Sciatic nerve (tissue), 2 donors: ENCODE measurements at regions not wholly inside any gene's neighbourhood (a gene's known extent, or its start where the extent isn't known, plus 50 kb on each side); places are given as distances from the start of the nearest gene placed in this dataset. TPM values are rescaled to one million over a fixed set of nuclear protein-coding genes. Genes with fewer than 3 reads are reported as not detected.

Experiments
- ATAC-seq: fragments of 200-7000 bp; cut with Tn5 transposase; one replicate; pipeline ENCODE4 v1.9.1; 2020; ENCODE audit warnings: mild to moderate bottlenecking, moderate library complexity
- DNase-seq: peaks from one replicate; pipeline ENCODE4 v3.0.0-alpha.2; 2020; ENCODE audit warnings: low spot score
- intact Hi-C: fragments of 100-400 bp; cut with DNase I; formaldehyde crosslinking; loops from one replicate; pipeline ENCODE4 v1.14.2; 2022
- microRNA-seq: library from miRNA; unstranded; fragments of <30 nt; microRNA quantifications from one replicate; pipeline ENCODE4 v1.2.0, GENCODE V29; 2020
- donor health status: DM: no; HTN: no; CAD: no.
- donor health status: DM: no; HTN: no; CAD: no.

DNA sequence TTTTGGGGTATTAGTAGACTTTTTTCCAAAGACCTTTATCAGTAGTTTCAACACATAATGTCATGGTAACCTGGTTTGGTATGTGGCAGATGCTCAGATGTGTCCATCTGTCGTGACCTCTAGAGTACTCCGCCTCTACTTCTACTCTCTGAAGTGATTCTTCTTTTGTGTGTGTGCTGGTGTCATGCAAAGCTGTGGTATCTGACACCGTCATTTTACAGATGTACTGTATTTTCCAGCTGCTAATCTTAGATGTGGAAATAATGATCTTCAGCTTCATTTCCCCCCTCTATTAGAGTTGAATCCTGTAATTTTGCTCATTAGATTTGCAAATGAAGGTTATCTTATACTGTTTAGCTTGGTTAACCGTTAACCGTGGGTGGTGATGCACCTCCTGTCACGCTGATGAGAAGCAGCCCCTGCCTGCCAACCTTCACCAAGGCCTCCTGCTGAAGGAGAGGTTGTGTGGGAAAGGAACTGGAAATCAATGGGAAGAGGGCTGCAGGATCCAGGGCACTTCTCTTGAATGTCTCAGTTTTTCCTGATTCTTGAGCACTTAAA, 222.4 kb upstream of the AMIGO2 start:
- ATAC-seq, result no peak
- intact Hi-C loops, result no loop called here
- no peak for DNase-seq

DNA sequence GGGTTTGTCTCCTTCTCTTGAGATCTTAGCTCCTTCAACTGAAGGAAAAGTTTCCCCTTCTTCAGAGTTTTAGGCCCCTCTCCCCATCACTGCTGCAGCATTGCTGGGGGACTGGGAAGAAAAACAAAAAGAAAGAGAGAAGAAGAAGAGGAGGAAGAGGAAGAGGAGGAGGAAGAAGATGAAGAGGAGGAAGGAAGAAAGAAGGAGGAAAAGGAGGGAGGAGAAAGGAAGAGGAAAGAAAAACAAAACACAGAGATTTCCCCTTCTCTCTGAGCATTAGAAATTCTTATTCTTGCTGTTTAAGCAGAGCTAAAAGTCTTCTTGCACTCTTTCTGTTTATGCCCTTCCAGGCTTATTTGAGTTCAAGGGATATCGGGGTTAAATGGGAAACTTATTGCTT, 219.8 kb upstream of the AMIGO2 start:
- intact Hi-C loops, result no loop called here
- no peak for ATAC-seq
- DNase-seq, result no peak

DNA sequence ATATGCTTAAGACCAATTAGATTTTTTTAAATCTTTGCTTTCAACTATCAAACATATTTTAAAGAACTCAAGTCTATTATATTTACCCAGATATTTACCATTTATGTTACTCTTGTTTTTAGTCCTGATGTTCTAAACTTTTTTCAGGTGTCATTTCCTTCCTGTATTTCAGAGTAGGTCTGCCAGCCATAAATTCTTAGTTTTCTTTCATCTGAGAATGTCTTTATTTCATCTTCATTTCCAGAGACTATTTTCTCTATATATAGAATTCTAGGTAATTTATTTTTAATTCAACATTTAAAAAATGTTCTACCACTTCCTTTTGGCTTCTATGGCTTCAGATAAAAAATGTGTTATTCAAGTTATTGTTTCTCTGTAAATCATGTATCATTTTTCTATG, 218.2 kb upstream of the AMIGO2 start:
- DNase-seq (no peak), ATAC-seq (no peak)
- intact Hi-C loops, result no loop called here

DNA sequence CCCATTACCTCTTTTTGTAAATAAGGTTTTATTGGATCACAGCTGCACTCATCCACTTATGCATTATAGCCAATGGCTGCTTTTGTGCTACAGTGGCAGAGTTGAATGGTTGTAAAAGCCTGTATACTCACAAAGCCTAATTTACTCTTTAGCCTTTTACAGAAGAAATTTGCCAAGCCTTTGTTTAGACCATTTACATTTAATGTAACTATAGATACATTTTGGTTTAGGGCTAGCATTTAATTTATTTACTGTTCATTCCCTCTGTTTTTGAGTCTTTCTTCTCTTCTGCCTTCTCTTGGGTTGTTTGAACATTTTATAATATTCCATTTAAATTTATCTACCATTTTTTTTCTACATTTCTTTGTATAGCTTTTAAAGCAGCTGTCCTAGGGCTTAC, 217.1 kb upstream of the AMIGO2 start:
- no peak for ATAC-seq
- no peak for DNase-seq
- intact Hi-C loops, result no loop called here

DNA sequence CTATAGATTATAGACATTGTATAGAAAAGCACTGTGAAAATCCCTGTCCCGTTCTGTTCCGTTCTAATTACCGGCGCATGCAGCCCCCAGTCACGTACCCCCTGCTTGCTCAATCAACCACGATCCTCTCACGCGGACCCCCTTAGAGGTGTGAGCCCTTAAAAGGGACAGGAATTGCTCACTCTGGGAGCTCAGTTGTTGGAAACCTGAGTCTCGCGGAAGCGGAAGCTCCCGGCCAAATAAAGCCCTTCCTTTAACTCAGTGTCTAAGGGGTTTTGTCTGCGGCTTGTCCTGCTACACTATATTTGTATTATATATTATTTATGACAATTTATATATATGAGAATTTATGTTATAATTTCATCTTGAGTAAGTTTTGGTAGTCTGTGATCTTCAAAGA, 213.6 kb upstream of the AMIGO2 start:
- intact Hi-C loops, result no loop called here
- ATAC-seq, result no peak
- no peak for DNase-seq

DNA sequence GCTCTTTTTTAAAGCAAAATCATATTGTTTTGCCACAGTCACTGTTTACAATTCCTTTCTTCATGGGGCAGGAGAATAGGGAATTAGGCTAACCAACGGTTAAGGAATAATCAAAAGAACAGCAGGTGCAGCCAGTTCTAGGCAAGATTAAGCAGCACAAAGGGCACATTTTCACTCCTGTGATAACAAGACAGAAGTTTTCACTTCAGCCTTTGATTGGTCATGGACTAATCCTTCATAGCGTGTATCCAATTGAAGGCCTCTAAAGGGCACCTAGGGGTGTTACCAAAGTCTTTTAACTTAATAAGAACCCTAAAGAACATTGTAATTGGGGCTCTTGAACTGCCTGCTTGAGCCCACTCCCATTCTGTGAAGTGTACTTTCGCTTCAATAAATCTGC, 206.9 kb upstream of the AMIGO2 start:
- ATAC-seq (no peak), DNase-seq (no peak)
- intact Hi-C loops, result no loop called here

Small RNA genes lying in the stretch of these regions (microRNA-seq; reads per million reads assigned to microRNA genes)
- gene MIR4494, result not detected
